ENCODE measurements at regions not wholly inside any gene's neighbourhood (a gene's known extent, or its start where the extent isn't known, plus 50 kb on each side); places are given as distances from the start of the nearest gene placed in this dataset.

- dilution Hi-C loops (cut with HindIII; ENCODE audit: low sequenced_read_pairs, unreplicated experiment): no loop called here
Measured at GRCh38 chr11:127815331-127815730, 772.0 kb downstream of the ETS1 start.

More at GRCh38 chr11:127815331-127815730, 772.0 kb downstream of the ETS1 start:
- no peak overlapping the region for H3K14ac ChIP-seq (replicated peaks; ENCODE audit: low read depth, low read length)
- no peaks in the 10 kb centered on the region for H3K9me1 ChIP-seq (ENCODE audit: insufficient read depth, low read length)
- H3K27me3 ChIP-seq (ENCODE audit: control insufficient read depth, insufficient read depth, low read length): no peaks in the 10 kb centered on the region
- POLR2A ChIA-PET (ENCODE audit: unreplicated experiment): no interaction called here
- H3K4me2 ChIP-seq (ENCODE audit: low read depth, low read length): no peak overlapping the region
- no peak overlapping the region for H2BK15ac ChIP-seq (ENCODE audit: low read depth, low read length)
- no peak overlapping the region for H2AK9ac ChIP-seq (replicated peaks; ENCODE audit: low read depth, low read length, poor library complexity)
- no peak overlapping the region for H2BK5ac ChIP-seq (ENCODE audit: low read depth, low read length, poor library complexity, severe bottlenecking)
- ATAC-seq (ENCODE audit: low read depth): no peak
- no peak overlapping the region for H3K56ac ChIP-seq (ENCODE audit: extremely low read depth, insufficient read depth, low read length)
- intact Hi-C loops (cut with micrococcal nuclease) (no loop called here), in situ Hi-C loops (cut with MboI; ENCODE audit: low sequenced_read_pairs) (no loop called here)
- no peak overlapping the region for H2BK20ac ChIP-seq (ENCODE audit: low read depth, low read length)
- H3K9ac ChIP-seq (ENCODE audit: low read depth, low read length): no peak overlapping the region
- no peak overlapping the region for H3K23ac ChIP-seq (ENCODE audit: low read depth, low read length)
- H3K27ac ChIP-seq (ENCODE audit: insufficient read depth, low read length): no peak overlapping the region
- no peak overlapping the region for H3K18ac ChIP-seq (ENCODE audit: low read depth, low read length)
- TF ChIP-seq, protein P1, sequence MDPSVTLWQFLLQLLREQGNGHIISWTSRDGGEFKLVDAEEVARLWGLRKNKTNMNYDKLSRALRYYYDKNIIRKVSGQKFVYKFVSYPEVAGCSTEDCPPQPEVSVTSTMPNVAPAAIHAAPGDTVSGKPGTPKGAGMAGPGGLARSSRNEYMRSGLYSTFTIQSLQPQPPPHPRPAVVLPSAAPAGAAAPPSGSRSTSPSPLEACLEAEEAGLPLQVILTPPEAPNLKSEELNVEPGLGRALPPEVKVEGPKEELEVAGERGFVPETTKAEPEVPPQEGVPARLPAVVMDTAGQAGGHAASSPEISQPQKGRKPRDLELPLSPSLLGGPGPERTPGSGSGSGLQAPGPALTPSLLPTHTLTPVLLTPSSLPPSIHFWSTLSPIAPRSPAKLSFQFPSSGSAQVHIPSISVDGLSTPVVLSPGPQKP (IDR thresholded peaks at IDR 0.05; ENCODE audit: borderline replicate concordance, low read depth, low read length): no peak
- no peak for TF ChIP-seq CEBPB (IDR thresholded peaks at IDR 0.05; ENCODE audit: low read depth, low read length)
- no peaks in the 10 kb centered on the region for H3K36me3 ChIP-seq (ENCODE audit: control insufficient read depth, insufficient read depth, low read length)
- no peak overlapping the region for H3K4ac ChIP-seq (ENCODE audit: low read depth, low read length)
- H4K91ac ChIP-seq (ENCODE audit: insufficient read depth, low read depth, low read length): no peak overlapping the region
- no peaks in the 10 kb centered on the region for H3K9me3 ChIP-seq (ENCODE audit: control insufficient read depth, insufficient read depth, low read length)
- BruUV-seq (replicated peaks): no TSS peak
- DNase-seq: no peak
- no peak overlapping the region for H4K5ac ChIP-seq (ENCODE audit: low read depth, low read length)
- no peaks in the 10 kb centered on the region for H3K79me1 ChIP-seq (ENCODE audit: low read depth in 1 of 2, low read length in 2 of 2)
- H2AK5ac ChIP-seq (ENCODE audit: low read depth, low read length): no peak overlapping the region
- CTCF ChIA-PET: interaction anchor here (0.8 kb wide), 1 partner anchor 12 kb away, joined by 3 read pairs; no protein-coding TSS in a partner anchor
- no peaks in the 10 kb centered on the region for H3K4me1 ChIP-seq (ENCODE audit: control insufficient read depth, insufficient read depth, low read length)
- H4K8ac ChIP-seq (ENCODE audit: low read depth in 2 of 2, low read length in 2 of 2): no peak overlapping the region
- H3K4me3 ChIP-seq (ENCODE audit: insufficient read depth, low read depth, low read length): no peak overlapping the region
- H4K20me1 ChIP-seq (ENCODE audit: insufficient read depth, low read length): no peaks in the 10 kb centered on the region
- no peak overlapping the region for H2BK120ac ChIP-seq (ENCODE audit: low read depth, low read length)
- no peak overlapping the region for H2AFZ ChIP-seq (replicated peaks; ENCODE audit: low read length, poor library complexity)
